ENCODE measurements at regions not wholly inside any gene's neighbourhood (a gene's known extent, or its start where the extent isn't known, plus 50 kb on each side); places are given as distances from the start of the nearest gene placed in this dataset.

- intact Hi-C loops (cut with DNase I) = no loop called here
- no peak for DNase-seq (ENCODE audit: extremely low spot score in 2 of 2)
- H3K27ac ChIP-seq = no peak overlapping the region
Observed at GRCh38 chr2:220070349-220070748, 442.9 kb downstream of the SLC4A3 start.

GRCh38 chr2:220071696-220072095 is 444.3 kb downstream of the SLC4A3 start:
- H3K36me3 ChIP-seq = no peaks in the 10 kb centered on the region
- no peaks in the 10 kb centered on the region for H3K27me3 ChIP-seq
- TF ChIP-seq POLR2A (IDR thresholded peaks at IDR 0.05) (no peak), POLR2AphosphoS5 (IDR thresholded peaks at IDR 0.05; ENCODE audit: insufficient read depth in 1 of 2, low read depth in 1 of 2) (no peak), CTCF (IDR thresholded peaks at IDR 0.05) (no peak)
- peaks cover 4% of the 10 kb centered on the region for H3K4me1 ChIP-seq
- DNase-seq (ENCODE audit: extremely low spot score in 2 of 2) = no peak
- H3K27ac ChIP-seq = no peak overlapping the region
- intact Hi-C loops (cut with DNase I) = no loop called here
- no peaks in the 10 kb centered on the region for H3K9me3 ChIP-seq
- H3K4me3 ChIP-seq = no peak overlapping the region

More at GRCh38 chr2:220070349-220070748, 442.9 kb downstream of the SLC4A3 start:
- TF ChIP-seq CTCF (IDR thresholded peaks at IDR 0.05) = no peak
- TF ChIP-seq POLR2AphosphoS5 (IDR thresholded peaks at IDR 0.05; ENCODE audit: insufficient read depth in 1 of 2, low read depth in 1 of 2) = no peak
- no peak for TF ChIP-seq POLR2A (IDR thresholded peaks at IDR 0.05)
- H3K9me3 ChIP-seq = no peaks in the 10 kb centered on the region
- H3K4me3 ChIP-seq = no peak overlapping the region
- H3K27me3 ChIP-seq = no peaks in the 10 kb centered on the region
- H3K4me1 ChIP-seq = no peaks in the 10 kb centered on the region
- no peaks in the 10 kb centered on the region for H3K36me3 ChIP-seq

GRCh38 chr2:220072669-220073220 is 445.3 kb downstream of the SLC4A3 start:
- TF ChIP-seq POLR2A (IDR thresholded peaks at IDR 0.05) = no peak
- TF ChIP-seq POLR2AphosphoS5 (IDR thresholded peaks at IDR 0.05; ENCODE audit: insufficient read depth in 1 of 2, low read depth in 1 of 2) = no peak
- TF ChIP-seq CTCF (IDR thresholded peaks at IDR 0.05) = no peak
- Histone ChIP-seq H3K9me3 (no peaks in the 10 kb centered on the region), H3K4me1 (peaks cover 14% of the 10 kb centered on the region), H3K27ac (no peak overlapping the region), H3K36me3 (no peaks in the 10 kb centered on the region), H3K27me3 (no peaks in the 10 kb centered on the region), H3K4me3 (no peak overlapping the region)
- no peak for DNase-seq (ENCODE audit: extremely low spot score in 2 of 2)
- intact Hi-C loops (cut with DNase I) = no loop called here

GRCh38 chr2:220075835-220076234 is 448.4 kb downstream of the SLC4A3 start:
- peaks cover 27% of the 10 kb centered on the region for H3K4me1 ChIP-seq
- no peak for DNase-seq (ENCODE audit: extremely low spot score in 2 of 2)
- no peak for TF ChIP-seq POLR2A (IDR thresholded peaks at IDR 0.05)
- no peak for TF ChIP-seq POLR2AphosphoS5 (IDR thresholded peaks at IDR 0.05; ENCODE audit: insufficient read depth in 1 of 2, low read depth in 1 of 2)
- TF ChIP-seq CTCF (IDR thresholded peaks at IDR 0.05) = no peak
- intact Hi-C loops (cut with DNase I) = no loop called here
- H3K27ac ChIP-seq = no peak overlapping the region
- no peaks in the 10 kb centered on the region for H3K9me3 ChIP-seq
- no peaks in the 10 kb centered on the region for H3K27me3 ChIP-seq
- no peak overlapping the region for H3K4me3 ChIP-seq
- no peaks in the 10 kb centered on the region for H3K36me3 ChIP-seq

GRCh38 chr2:220076734-220077133 is 449.3 kb downstream of the SLC4A3 start:
- Histone ChIP-seq H3K27ac (peak overlapping the region; percentile 51), H3K4me1 (peaks cover 27% of the 10 kb centered on the region), H3K27me3 (no peaks in the 10 kb centered on the region), H3K4me3 (no peak overlapping the region), H3K9me3 (no peaks in the 10 kb centered on the region), H3K36me3 (no peaks in the 10 kb centered on the region)
- DNase-seq (ENCODE audit: extremely low spot score in 2 of 2) = no peak
- intact Hi-C loops (cut with DNase I) = no loop called here
- no peak for TF ChIP-seq CTCF (IDR thresholded peaks at IDR 0.05)
- TF ChIP-seq POLR2A (IDR thresholded peaks at IDR 0.05) = no peak
- no peak for TF ChIP-seq POLR2AphosphoS5 (IDR thresholded peaks at IDR 0.05; ENCODE audit: insufficient read depth in 1 of 2, low read depth in 1 of 2)
